IPS DF 6.9 (cell line): ENCODE measurements at regions not wholly inside any gene's neighbourhood (a gene's known extent, or its start where the extent isn't known, plus 50 kb on each side); places are given as distances from the start of the nearest gene placed in this dataset.
"Not testable (repeated sequence)": the region's sequence is repeated elsewhere in the genome, so short reads cannot be mapped to it uniquely, and the experiment has no call there.

ENCODE experiments used
- DNase-seq: peaks from one replicate; pipeline ENCODE4 v3.0.0-alpha.2; 2013; ENCODE audit warnings: low read depth, low spot score
- H3K27ac ChIP-seq: one replicate; pipeline ENCODE4 v1.5.1; 2013; ENCODE audit warnings: low read length, control low read depth
- H3K27me3 ChIP-seq: 2 replicates; pipeline ENCODE4 v1.6.1; 2013; ENCODE audit warnings: mild to moderate bottlenecking, low read length; ENCODE audit not compliant: control insufficient read depth, insufficient read depth
- H3K36me3 ChIP-seq: 2 replicates; pipeline ENCODE4 v1.6.1; 2013; ENCODE audit warnings: low read length; ENCODE audit not compliant: control insufficient read depth, insufficient read depth
- H3K4me1 ChIP-seq: 2 replicates; pipeline ENCODE4 v1.6.1; 2013; ENCODE audit warnings: low read length; ENCODE audit not compliant: control insufficient read depth, insufficient read depth
- H3K4me3 ChIP-seq: 2 replicates; pipeline ENCODE4 v1.5.1; 2013; ENCODE audit warnings: mild to moderate bottlenecking, low read length
- H3K9me3 ChIP-seq: 2 replicates; pipeline ENCODE4 v1.6.1; 2013; ENCODE audit warnings: low read length, inconsistent platforms; ENCODE audit not compliant: control insufficient read depth, insufficient read depth
- WGBS: extraction: QIAGEN DNeasy Blood & Tissue Kit; methylation state at CpG from one replicate; pipeline ENCODE4 v1.1.7; 2013; ENCODE audit warnings: mixed read lengths, missing lambda C conversion rate; ENCODE audit not compliant: insufficient read length, insufficient coverage; 5-methylcytosine and 5-hydroxymethylcytosine counted together

DNA sequence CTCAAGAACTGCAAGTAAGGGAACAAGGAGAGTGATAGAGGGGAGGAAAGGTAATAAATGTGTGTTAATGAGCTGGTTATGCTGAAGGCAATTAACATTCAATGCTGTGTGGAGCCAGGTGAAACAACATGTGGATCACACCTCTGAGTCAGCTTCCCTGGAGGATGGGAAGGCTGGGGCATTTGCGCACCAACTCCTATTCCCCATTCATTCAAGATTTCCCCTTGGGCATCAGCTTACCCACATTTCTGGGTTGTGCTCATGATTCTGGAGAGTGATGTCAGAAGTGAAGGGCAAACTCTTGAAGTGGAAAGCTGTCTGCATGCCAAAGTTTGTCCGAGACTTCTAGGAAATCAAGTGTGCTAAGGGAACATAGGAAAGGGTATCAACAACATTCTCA is 461.4 kb downstream of the MID1IP1 start:
- Histone ChIP-seq H3K4me3 (no peak overlapping the region), H3K9me3 (no peaks in the 10 kb centered on the region), H3K36me3 (no peaks in the 10 kb centered on the region), H3K27me3 (no peaks in the 10 kb centered on the region), H3K4me1 (no peaks in the 10 kb centered on the region), H3K27ac (no peak overlapping the region)
- no CpG with 5 or more reads among the region's 2 CpGs for WGBS
- no peak for DNase-seq

DNA sequence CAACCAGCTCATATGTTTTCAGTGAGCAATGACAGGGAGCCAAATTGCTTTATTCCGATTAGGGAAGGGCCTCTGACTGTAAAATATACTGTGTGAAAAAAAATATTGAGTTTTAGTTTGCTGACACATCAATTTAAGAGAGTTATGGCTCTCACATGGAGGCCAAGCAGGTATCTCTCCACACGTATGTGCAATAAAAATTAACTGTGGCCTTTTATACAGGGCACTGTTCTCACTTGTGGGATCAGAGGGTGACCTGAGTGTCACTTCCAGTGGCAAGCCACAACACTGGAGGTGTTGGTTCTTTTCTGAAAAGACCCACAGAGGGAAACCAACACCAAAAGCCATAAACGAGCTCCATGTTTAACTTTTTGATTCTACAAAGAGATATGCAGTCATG is 462.8 kb downstream of the MID1IP1 start:
- WGBS = no CpG with 5 or more reads among the region's 3 CpGs
- Histone ChIP-seq H3K27me3 (no peaks in the 10 kb centered on the region), H3K27ac (no peak overlapping the region), H3K4me1 (no peaks in the 10 kb centered on the region), H3K36me3 (no peaks in the 10 kb centered on the region), H3K9me3 (no peaks in the 10 kb centered on the region), H3K4me3 (no peak overlapping the region)
- DNase-seq = no peak

DNA sequence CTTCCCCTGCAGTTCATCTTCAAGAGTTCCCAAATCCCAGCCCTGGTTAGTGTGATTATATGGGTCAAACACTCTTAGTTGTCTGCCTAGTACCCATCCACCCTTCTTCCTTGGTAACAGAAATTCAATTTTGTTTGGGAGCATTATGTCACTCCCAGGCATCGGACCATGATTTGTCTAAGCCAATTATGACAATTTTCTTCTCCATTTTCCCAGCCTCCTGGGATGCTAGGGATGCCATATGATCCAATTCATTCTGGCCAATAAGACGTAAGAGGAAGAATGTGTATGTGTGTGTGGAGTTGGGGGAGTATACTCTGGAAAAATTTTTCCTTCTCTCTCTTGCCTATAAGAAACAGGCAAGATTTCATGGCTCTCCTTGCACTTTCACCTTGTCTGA is 465.9 kb downstream of the MID1IP1 start:
- Histone ChIP-seq H3K9me3 (no peaks in the 10 kb centered on the region), H3K4me3 (no peak overlapping the region), H3K27me3 (no peaks in the 10 kb centered on the region), H3K36me3 (no peaks in the 10 kb centered on the region), H3K27ac (no peak overlapping the region), H3K4me1 (no peaks in the 10 kb centered on the region)
- WGBS = no CpG with 5 or more reads among the region's 2 CpGs
- no peak for DNase-seq

DNA sequence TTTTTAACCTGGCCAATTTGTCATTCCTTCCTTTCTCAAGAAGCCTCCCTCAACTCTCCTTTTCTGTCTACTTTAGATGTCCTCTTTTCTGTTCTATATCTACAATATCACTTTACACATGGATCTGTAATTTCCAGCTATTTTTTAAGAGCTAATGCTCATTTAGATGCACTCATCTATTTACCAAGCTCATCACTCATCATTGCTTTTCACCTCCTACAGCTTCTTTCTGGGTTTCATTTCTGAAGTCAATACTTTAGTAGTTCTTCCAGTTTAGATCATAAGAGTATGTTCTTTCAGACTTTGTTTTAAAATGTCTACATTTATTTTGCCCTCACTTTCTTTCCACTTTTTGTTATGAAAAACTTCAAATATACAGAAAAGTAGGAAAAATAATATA is 466.9 kb downstream of the MID1IP1 start:
- H3K9me3 ChIP-seq = no peaks in the 10 kb centered on the region
- DNase-seq = no peak
- H3K4me3 ChIP-seq = no peak overlapping the region
- no peaks in the 10 kb centered on the region for H3K4me1 ChIP-seq
- no peaks in the 10 kb centered on the region for H3K36me3 ChIP-seq
- no peak overlapping the region for H3K27ac ChIP-seq
- H3K27me3 ChIP-seq = no peaks in the 10 kb centered on the region

DNA sequence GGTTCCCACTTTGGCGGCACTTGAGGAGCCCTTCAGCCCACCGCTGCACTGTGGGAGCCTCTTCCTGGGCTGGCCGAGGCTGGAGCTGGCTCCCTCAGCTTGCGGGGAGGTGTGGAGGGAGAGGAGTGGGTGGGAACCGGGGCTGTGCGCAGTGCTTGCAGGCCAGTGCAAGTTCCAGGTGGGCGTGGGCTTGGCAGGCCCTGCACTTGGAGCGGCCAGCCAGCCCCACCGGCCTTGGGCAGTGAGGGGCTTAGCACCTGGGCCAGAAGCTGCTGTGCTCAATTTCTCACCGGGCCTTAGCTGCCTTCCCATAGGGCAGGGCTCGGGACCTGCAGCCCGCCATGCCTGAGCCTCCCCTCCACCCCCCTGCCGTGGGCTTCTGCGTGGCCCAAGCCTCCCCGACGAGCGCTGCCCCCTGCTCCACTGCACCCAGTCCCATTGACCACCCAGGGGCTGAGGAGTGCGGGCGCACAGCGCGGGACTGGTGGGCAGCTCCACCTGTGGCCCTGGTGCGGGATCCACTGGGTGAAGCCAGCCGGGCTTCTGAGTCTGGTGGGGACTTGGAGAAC is 474.3 kb downstream of the MID1IP1 start:
- no peaks in the 10 kb centered on the region for H3K36me3 ChIP-seq
- no peak overlapping the region for H3K27ac ChIP-seq
- no peak for DNase-seq
- H3K4me3 ChIP-seq = no peak overlapping the region
- WGBS = no CpG with 5 or more reads among the region's 23 CpGs
- no peaks in the 10 kb centered on the region for H3K4me1 ChIP-seq
- no peaks in the 10 kb centered on the region for H3K9me3 ChIP-seq
- no peaks in the 10 kb centered on the region for H3K27me3 ChIP-seq

DNA sequence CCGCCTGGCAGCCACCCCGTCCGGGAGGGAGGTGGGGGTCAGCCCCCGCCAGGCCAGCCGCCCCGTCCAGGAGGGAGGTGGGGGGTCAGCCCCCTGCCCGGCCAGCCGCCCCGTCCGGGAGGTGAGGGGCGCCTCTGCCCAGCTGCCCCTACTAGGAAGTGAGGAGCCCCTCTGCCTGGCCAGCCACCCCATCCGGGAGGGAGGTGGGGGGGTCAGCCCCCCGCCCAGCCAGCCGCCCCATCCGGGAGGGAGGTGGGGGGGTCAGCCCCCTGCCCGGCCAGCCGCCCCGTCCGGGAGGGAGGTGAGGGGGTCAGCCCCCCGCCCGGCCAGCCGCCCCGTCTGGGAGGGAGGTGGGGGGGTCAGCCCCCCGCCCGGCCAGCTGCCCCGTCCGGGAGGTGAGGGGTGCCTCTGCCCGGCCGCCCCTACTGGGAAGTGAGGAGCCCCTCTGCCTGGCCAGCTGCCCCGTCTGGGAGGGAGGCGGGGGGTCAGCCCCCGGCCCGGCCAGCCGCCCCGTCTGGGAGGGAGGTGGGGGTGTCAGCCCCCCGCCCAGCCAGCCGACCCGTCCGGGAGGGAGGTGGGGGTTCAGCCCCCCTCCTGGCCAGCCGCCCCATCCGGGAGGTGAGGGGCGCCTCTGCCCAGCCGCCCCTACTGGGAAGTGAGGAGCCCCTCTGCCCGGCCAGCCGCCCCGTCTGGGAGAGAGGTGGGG is 476.6 kb downstream of the MID1IP1 start:
- no CpG with 5 or more reads among the region's 46 CpGs for WGBS
- H3K27me3 ChIP-seq, H3K9me3 ChIP-seq, H3K4me3 ChIP-seq, H3K4me1 ChIP-seq, H3K27ac ChIP-seq, H3K36me3 ChIP-seq, DNase-seq: not testable (repeated sequence)

DNA sequence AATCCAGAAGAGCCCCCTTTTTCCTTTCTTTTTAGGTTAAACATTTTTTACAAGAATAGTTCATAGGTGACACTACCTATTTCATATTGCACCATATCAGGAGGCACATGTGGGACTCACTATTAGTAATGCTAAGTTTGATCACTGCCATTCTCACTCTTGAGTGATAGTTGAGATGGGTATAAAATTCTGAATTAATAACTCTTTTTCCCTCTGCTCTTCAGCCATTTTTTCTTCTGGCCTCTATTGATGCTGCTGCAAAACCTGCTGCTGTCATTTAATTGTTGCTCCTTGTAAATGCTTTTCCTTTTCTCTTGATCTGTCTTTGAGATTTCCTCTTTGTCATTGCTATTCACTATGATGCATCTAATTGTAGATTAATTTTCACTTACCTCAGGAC is 482.0 kb downstream of the MID1IP1 start:
- H3K27ac ChIP-seq = no peak overlapping the region
- no peak for DNase-seq
- H3K36me3 ChIP-seq = no peaks in the 10 kb centered on the region
- H3K4me3 ChIP-seq = no peak overlapping the region
- H3K27me3 ChIP-seq = no peaks in the 10 kb centered on the region
- H3K9me3 ChIP-seq = no peaks in the 10 kb centered on the region; the same call in 1 of the 2 replicates
- H3K4me1 ChIP-seq = no peaks in the 10 kb centered on the region

DNA sequence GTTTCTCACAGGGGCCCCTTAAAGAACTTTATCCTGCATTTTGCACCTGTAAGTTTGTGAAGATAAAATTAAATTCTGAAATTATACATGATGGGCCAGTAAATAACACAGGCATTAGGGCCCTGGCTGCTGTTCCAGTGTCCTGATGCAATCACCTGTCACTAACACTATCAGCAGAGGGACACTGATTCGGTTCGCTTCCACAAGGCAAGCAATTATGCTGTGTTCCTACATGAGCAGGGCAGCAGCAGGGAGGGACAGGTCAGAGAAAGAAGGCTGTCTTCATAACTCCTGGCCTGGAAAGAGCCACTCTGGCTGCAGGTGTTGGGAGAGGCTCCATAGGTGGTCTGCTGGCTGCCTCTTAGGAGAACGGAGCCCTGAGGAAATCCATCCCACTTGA is 487.3 kb downstream of the MID1IP1 start:
- Histone ChIP-seq H3K36me3 (no peaks in the 10 kb centered on the region), H3K4me3 (no peak overlapping the region), H3K27ac (no peak overlapping the region), H3K27me3 (no peaks in the 10 kb centered on the region), H3K9me3 (no peaks in the 10 kb centered on the region), H3K4me1 (no peaks in the 10 kb centered on the region)
- no peak for DNase-seq
- no CpG with 5 or more reads among the region's 3 CpGs for WGBS

DNA sequence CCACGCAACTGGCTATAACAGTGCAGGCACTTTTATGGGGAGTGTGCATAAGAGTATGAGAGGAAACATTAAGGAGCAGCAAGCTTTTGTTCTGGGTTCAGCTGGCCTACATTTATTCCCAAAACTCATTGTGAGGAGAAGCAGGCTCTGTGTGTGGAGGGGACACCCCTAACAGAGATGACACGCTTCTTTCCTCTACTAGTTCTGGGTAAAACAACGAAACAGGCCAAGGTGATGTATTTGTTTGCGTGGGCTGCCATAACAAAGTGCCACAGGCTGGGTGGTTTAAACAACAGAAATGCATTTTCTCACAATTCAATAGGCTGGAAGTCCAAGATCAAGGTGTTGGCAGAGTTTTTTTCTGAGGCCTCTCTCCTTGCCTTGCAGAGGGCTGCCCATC is 488.6 kb downstream of the MID1IP1 start:
- WGBS = no CpG with 5 or more reads among the region's 4 CpGs
- no peaks in the 10 kb centered on the region for H3K4me1 ChIP-seq
- no peaks in the 10 kb centered on the region for H3K9me3 ChIP-seq
- no peak overlapping the region for H3K4me3 ChIP-seq
- H3K36me3 ChIP-seq = no peaks in the 10 kb centered on the region
- no peak for DNase-seq
- H3K27ac ChIP-seq = no peak overlapping the region
- no peaks in the 10 kb centered on the region for H3K27me3 ChIP-seq

DNA sequence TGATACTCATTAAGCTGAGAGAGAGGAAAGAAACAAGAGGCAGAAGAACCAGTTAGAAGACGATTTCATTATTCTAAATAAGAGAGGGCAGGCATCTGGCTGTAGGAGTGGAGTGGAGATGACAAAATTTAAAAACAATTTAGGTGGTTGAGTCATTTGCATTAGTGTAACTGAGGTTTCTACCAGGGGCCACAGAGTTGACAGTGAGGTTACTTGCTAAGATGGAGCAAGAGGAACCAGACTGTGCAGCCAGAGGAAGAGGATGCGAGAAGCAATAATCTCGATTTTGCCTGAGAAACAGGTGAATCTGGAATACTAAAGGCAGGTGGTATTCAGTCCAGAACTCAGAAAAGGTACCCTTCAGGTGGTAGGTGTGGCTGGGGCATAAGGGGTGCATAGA is 491.9 kb downstream of the MID1IP1 start:
- H3K4me3 ChIP-seq = no peak overlapping the region
- no peaks in the 10 kb centered on the region for H3K27me3 ChIP-seq
- no CpG with 5 or more reads among the region's 3 CpGs for WGBS
- H3K4me1 ChIP-seq = no peaks in the 10 kb centered on the region
- no peaks in the 10 kb centered on the region for H3K36me3 ChIP-seq
- DNase-seq = no peak
- H3K9me3 ChIP-seq = no peaks in the 10 kb centered on the region
- H3K27ac ChIP-seq = no peak overlapping the region

DNA sequence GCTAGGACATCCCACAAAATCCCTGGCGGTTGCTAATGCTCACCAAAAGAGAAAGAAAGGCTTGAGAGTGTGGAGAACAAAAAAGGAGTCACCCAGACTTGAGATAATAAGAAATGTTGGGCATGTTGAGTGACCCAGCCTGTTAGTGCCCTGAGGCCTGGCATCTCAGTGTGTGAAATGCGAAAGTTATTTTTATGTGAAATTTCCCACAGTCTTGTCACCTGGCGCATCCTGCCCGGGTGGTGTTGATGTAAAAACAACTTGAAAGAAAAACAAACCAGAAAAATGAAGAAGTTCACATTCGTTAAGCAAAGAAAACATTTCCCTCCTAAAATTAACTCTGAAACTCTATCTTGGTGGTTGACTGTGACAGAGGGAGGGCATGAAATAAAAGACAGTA is 495.2 kb downstream of the MID1IP1 start:
- no peak overlapping the region for H3K4me3 ChIP-seq
- no peaks in the 10 kb centered on the region for H3K36me3 ChIP-seq
- DNase-seq = no peak
- H3K27me3 ChIP-seq = no peaks in the 10 kb centered on the region
- H3K4me1 ChIP-seq = no peaks in the 10 kb centered on the region
- no CpG with 5 or more reads among the region's 5 CpGs for WGBS
- no peak overlapping the region for H3K27ac ChIP-seq
- no peaks in the 10 kb centered on the region for H3K9me3 ChIP-seq
